Stimulated activated effector memory CD8-positive, alpha-beta T cell treated with anti-CD3 and anti-CD28 coated beads, Interleukin-12 subunit alpha, Interleukin-12 subunit beta, amount 100 ng/mL, for 72 hours (primary cell): ENCODE measurements at regions not wholly inside any gene's neighbourhood (a gene's known extent, or its start where the extent isn't known, plus 50 kb on each side); places are given as distances from the start of the nearest gene placed in this dataset.

Experiments used
- ATAC-seq: fragments of 150-1000 bp; cut with Tn5 transposase; 2 replicates; pipeline ENCODE4 v1.10.0; 2021
- DNase-seq, 2 donors: peaks; one replicate each; pipeline ENCODE4 v3.0.0; 2021 to 2022; ENCODE audit warnings: low spot score in 2 of 2
- H3K27ac Mint-ChIP-seq: one replicate; pipeline ENCODE4 v1.8.0; 2022; ENCODE audit warnings: mild to moderate bottlenecking, mixed read lengths
- H3K36me3 Mint-ChIP-seq: one replicate; pipeline ENCODE4 v1.8.0; 2022; ENCODE audit warnings: mild to moderate bottlenecking, mixed read lengths
- H3K4me1 Mint-ChIP-seq: one replicate; pipeline ENCODE4 v1.8.0; 2022; ENCODE audit warnings: mixed read lengths
- H3K4me3 Mint-ChIP-seq: one replicate; pipeline ENCODE4 v1.8.0; 2022; ENCODE audit warnings: mild to moderate bottlenecking, mixed read lengths
- H3K9me3 Mint-ChIP-seq: one replicate; pipeline ENCODE4 v1.8.0; 2022; ENCODE audit warnings: mixed read lengths

- no peak overlapping the region for H3K27ac Mint-ChIP-seq
- peaks cover 7% of the 10 kb centered on the region for H3K4me1 Mint-ChIP-seq
- DNase-seq: no peak
- no peaks in the 10 kb centered on the region for H3K36me3 Mint-ChIP-seq
- no peak overlapping the region for H3K4me3 Mint-ChIP-seq
- no peak for ATAC-seq
- no peaks in the 10 kb centered on the region for H3K9me3 Mint-ChIP-seq
These were observed 163.8 kb upstream of the STK17B start for GRCh38 chr2:196335221-196335634.

- Mint-ChIP-seq H3K9me3 (no peaks in the 10 kb centered on the region), H3K4me3 (no peak overlapping the region), H3K4me1 (peaks cover 7% of the 10 kb centered on the region), H3K36me3 (no peaks in the 10 kb centered on the region), H3K27ac (no peak overlapping the region)
- DNase-seq (no peak), ATAC-seq (no peak)
These were observed 164.8 kb upstream of the STK17B start for GRCh38 chr2:196336207-196336606.

- H3K4me3 Mint-ChIP-seq: no peak overlapping the region
- H3K9me3 Mint-ChIP-seq: no peaks in the 10 kb centered on the region
- no peak for DNase-seq
- peak overlapping the region; percentile 14 for H3K27ac Mint-ChIP-seq
- no peaks in the 10 kb centered on the region for H3K36me3 Mint-ChIP-seq
- ATAC-seq: no peak
- peaks cover 4% of the 10 kb centered on the region for H3K4me1 Mint-ChIP-seq
These were observed 165.3 kb upstream of the STK17B start for GRCh38 chr2:196336715-196337114.

- H3K4me3 Mint-ChIP-seq: no peak overlapping the region
- H3K9me3 Mint-ChIP-seq: no peaks in the 10 kb centered on the region
- H3K4me1 Mint-ChIP-seq: no peaks in the 10 kb centered on the region
- DNase-seq (peak in 1 of 2 donors; percentile 51), ATAC-seq (peak; percentile 47)
- no peaks in the 10 kb centered on the region for H3K36me3 Mint-ChIP-seq
- peak overlapping the region; percentile 14 for H3K27ac Mint-ChIP-seq
These were observed 166.0 kb upstream of the STK17B start for GRCh38 chr2:196337208-196337953.

GRCh38 chr2:196338440-196338839 lies 167.1 kb upstream of the STK17B start:
- Mint-ChIP-seq H3K4me3 (no peak overlapping the region), H3K27ac (no peak overlapping the region), H3K36me3 (no peaks in the 10 kb centered on the region), H3K4me1 (no peaks in the 10 kb centered on the region), H3K9me3 (no peaks in the 10 kb centered on the region)
- ATAC-seq (no peak), DNase-seq (no peak)

- H3K36me3 Mint-ChIP-seq: no peaks in the 10 kb centered on the region
- no peak overlapping the region for H3K4me3 Mint-ChIP-seq
- no peak overlapping the region for H3K27ac Mint-ChIP-seq
- ATAC-seq (no peak), DNase-seq (no peak)
- no peaks in the 10 kb centered on the region for H3K4me1 Mint-ChIP-seq
- no peaks in the 10 kb centered on the region for H3K9me3 Mint-ChIP-seq
These were observed 170.0 kb upstream of the STK17B start for GRCh38 chr2:196341277-196341841.

- Mint-ChIP-seq H3K27ac (no peak overlapping the region), H3K4me1 (no peaks in the 10 kb centered on the region)
These were observed 173.0 kb upstream of the STK17B start for GRCh38 chr2:196344397-196344796.

GRCh38 chr2:196353717-196354116 lies 182.3 kb upstream of the STK17B start:
- DNase-seq: no peak
- Mint-ChIP-seq H3K4me3 (no peak overlapping the region), H3K4me1 (no peaks in the 10 kb centered on the region), H3K27ac (no peak overlapping the region), H3K9me3 (peaks cover 3% of the 10 kb centered on the region), H3K36me3 (no peaks in the 10 kb centered on the region)
- ATAC-seq: no peak

More at GRCh38 chr2:196344397-196344796, 173.0 kb upstream of the STK17B start:
- no peaks in the 10 kb centered on the region for H3K36me3 Mint-ChIP-seq
- no peaks in the 10 kb centered on the region for H3K9me3 Mint-ChIP-seq
- H3K4me3 Mint-ChIP-seq: no peak overlapping the region
- ATAC-seq: no peak
- DNase-seq: no peak

- no peak for ATAC-seq
- Mint-ChIP-seq H3K36me3 (no peaks in the 10 kb centered on the region), H3K4me1 (no peaks in the 10 kb centered on the region), H3K9me3 (peaks cover 3% of the 10 kb centered on the region), H3K4me3 (no peak overlapping the region), H3K27ac (no peak overlapping the region)
- DNase-seq: no peak
These were observed 182.8 kb upstream of the STK17B start for GRCh38 chr2:196354186-196354585.

GRCh38 chr2:196356332-196356731 lies 185.0 kb upstream of the STK17B start:
- ATAC-seq (no peak), DNase-seq (no peak)
- Mint-ChIP-seq H3K4me1 (no peaks in the 10 kb centered on the region), H3K4me3 (no peak overlapping the region), H3K27ac (no peak overlapping the region), H3K36me3 (no peaks in the 10 kb centered on the region), H3K9me3 (peaks cover 3% of the 10 kb centered on the region)

GRCh38 chr2:196360650-196361049 lies 189.3 kb upstream of the STK17B start:
- no peak for DNase-seq
- ATAC-seq: no peak
- Mint-ChIP-seq H3K36me3 (no peaks in the 10 kb centered on the region), H3K4me3 (no peak overlapping the region), H3K4me1 (no peaks in the 10 kb centered on the region), H3K27ac (no peak overlapping the region), H3K9me3 (no peaks in the 10 kb centered on the region)

- Mint-ChIP-seq H3K27ac (no peak overlapping the region), H3K4me1 (no peaks in the 10 kb centered on the region), H3K9me3 (no peaks in the 10 kb centered on the region), H3K4me3 (no peak overlapping the region), H3K36me3 (no peaks in the 10 kb centered on the region)
- DNase-seq (no peak), ATAC-seq (no peak)
These were observed 190.4 kb upstream of the STK17B start for GRCh38 chr2:196361606-196362326.

- Mint-ChIP-seq H3K4me1 (no peaks in the 10 kb centered on the region), H3K27ac (no peak overlapping the region)
- ATAC-seq: no peak
These were observed 191.7 kb upstream of the STK17B start for GRCh38 chr2:196362973-196363549.

GRCh38 chr2:196365145-196365544 lies 193.8 kb upstream of the STK17B start:
- no peak for ATAC-seq
- H3K4me1 Mint-ChIP-seq: no peaks in the 10 kb centered on the region
- peaks cover 12% of the 10 kb centered on the region for H3K9me3 Mint-ChIP-seq

More at GRCh38 chr2:196362973-196363549, 191.7 kb upstream of the STK17B start:
- H3K36me3 Mint-ChIP-seq: no peaks in the 10 kb centered on the region
- DNase-seq: no peak
- peaks cover 6% of the 10 kb centered on the region for H3K9me3 Mint-ChIP-seq
- H3K4me3 Mint-ChIP-seq: no peak overlapping the region

GRCh38 chr2:196365923-196366322 lies 194.5 kb upstream of the STK17B start:
- ATAC-seq (peak; percentile 69), DNase-seq (no peak)
- no peaks in the 10 kb centered on the region for H3K4me1 Mint-ChIP-seq
- no peak overlapping the region for H3K4me3 Mint-ChIP-seq
- H3K27ac Mint-ChIP-seq: no peak overlapping the region
- H3K9me3 Mint-ChIP-seq: peaks cover 12% of the 10 kb centered on the region
- no peaks in the 10 kb centered on the region for H3K36me3 Mint-ChIP-seq

More at GRCh38 chr2:196365145-196365544, 193.8 kb upstream of the STK17B start:
- H3K27ac Mint-ChIP-seq: no peak overlapping the region
- H3K36me3 Mint-ChIP-seq: no peaks in the 10 kb centered on the region
- DNase-seq: no peak
- H3K4me3 Mint-ChIP-seq: no peak overlapping the region
